ENCODE measurements at regions not wholly inside any gene's neighbourhood (a gene's known extent, or its start where the extent isn't known, plus 50 kb on each side); places are given as distances from the start of the nearest gene placed in this dataset.

GRCh38 chr5:56739990-56740389, 75.4 kb upstream of the MAP3K1 start:
- Histone ChIP-seq H3K79me2 (ENCODE audit: control insufficient read depth, insufficient read depth, low read length) (no peaks in the 10 kb centered on the region), H3K27me3 (ENCODE audit: control insufficient read depth, extremely low read depth, insufficient read depth, low read length) (no peaks in the 10 kb centered on the region), H3K9me3 (ENCODE audit: control insufficient read depth, low read depth, low read length) (no peaks in the 10 kb centered on the region), H2AFZ (ENCODE audit: control insufficient read depth, low read length) (no peak overlapping the region), H3K36me3 (ENCODE audit: control insufficient read depth in 2 of 2, extremely low read depth in 1 of 2, insufficient read depth in 2 of 2, low read length in 2 of 2) (no peaks in the 10 kb centered on the region), H3K4me2 (ENCODE audit: control insufficient read depth, extremely low read depth, insufficient read depth, low read depth, low read length) (no peak overlapping the region), H3K9me1 (ENCODE audit: control insufficient read depth, extremely low read depth, insufficient read depth, low read length) (no peaks in the 10 kb centered on the region), H3K4me1 (ENCODE audit: control insufficient read depth, extremely low read depth, insufficient read depth, low read length) (no peaks in the 10 kb centered on the region), H4K20me1 (ENCODE audit: control insufficient read depth, extremely low read depth, insufficient read depth, low read length) (no peaks in the 10 kb centered on the region), H3K27ac (ENCODE audit: control insufficient read depth, insufficient read depth, low read length) (no peak overlapping the region), H3K9ac (ENCODE audit: control insufficient read depth, extremely low read depth, insufficient read depth, low read length) (no peak overlapping the region), H3K4me3 (ENCODE audit: control insufficient read depth in 2 of 3, extremely low read depth in 1 of 3, insufficient read depth in 2 of 3, low read depth in 1 of 3, low read length in 3 of 3) (no peak overlapping the region)
- DNase-seq (ENCODE audit: low read depth, low spot score) (no peak), FAIRE-seq (no peak)
- dilution Hi-C loops (cut with MboI; ENCODE audit: extremely low pct_ligation_motif_present, low sequenced_read_pairs), result no loop called here
- TF ChIP-seq CTCF (optimal IDR thresholded peaks at IDR 0.05 in 1 of 3, IDR thresholded peaks at IDR 0.05 in 1 of 3, conservative IDR thresholded peaks at IDR 0.05 in 1 of 3; ENCODE audit: extremely low read depth in 1 of 3, insufficient read depth in 2 of 3, low read length in 3 of 3) (no peak), EZH2 (IDR thresholded peaks at IDR 0.05; ENCODE audit: low read length) (no peak)

GRCh38 chr5:56737951-56738606, 77.3 kb upstream of the MAP3K1 start:
- dilution Hi-C loops (cut with MboI; ENCODE audit: extremely low pct_ligation_motif_present, low sequenced_read_pairs), result no loop called here
- H2AFZ ChIP-seq (ENCODE audit: control insufficient read depth, low read length), result no peak overlapping the region

More at GRCh38 chr5:56737951-56738606, 77.3 kb upstream of the MAP3K1 start:
- no peaks in the 10 kb centered on the region for H3K36me3 ChIP-seq (ENCODE audit: control insufficient read depth in 2 of 2, extremely low read depth in 1 of 2, insufficient read depth in 2 of 2, low read length in 2 of 2)
- no peak overlapping the region for H3K4me3 ChIP-seq (ENCODE audit: control insufficient read depth in 2 of 3, extremely low read depth in 1 of 3, insufficient read depth in 2 of 3, low read depth in 1 of 3, low read length in 3 of 3)
- DNase-seq (ENCODE audit: low read depth, low spot score) (no peak), FAIRE-seq (no peak)
- no peak overlapping the region for H3K9ac ChIP-seq (ENCODE audit: control insufficient read depth, extremely low read depth, insufficient read depth, low read length)
- no peaks in the 10 kb centered on the region for H3K9me1 ChIP-seq (ENCODE audit: control insufficient read depth, extremely low read depth, insufficient read depth, low read length)
- H3K79me2 ChIP-seq (ENCODE audit: control insufficient read depth, insufficient read depth, low read length), result no peaks in the 10 kb centered on the region
- H3K4me2 ChIP-seq (ENCODE audit: control insufficient read depth, extremely low read depth, insufficient read depth, low read depth, low read length), result no peak overlapping the region
- no peak overlapping the region for H3K27ac ChIP-seq (ENCODE audit: control insufficient read depth, insufficient read depth, low read length)
- H3K27me3 ChIP-seq (ENCODE audit: control insufficient read depth, extremely low read depth, insufficient read depth, low read length), result no peaks in the 10 kb centered on the region
- no peaks in the 10 kb centered on the region for H3K4me1 ChIP-seq (ENCODE audit: control insufficient read depth, extremely low read depth, insufficient read depth, low read length)
- H3K9me3 ChIP-seq (ENCODE audit: control insufficient read depth, low read depth, low read length), result no peaks in the 10 kb centered on the region
- no peaks in the 10 kb centered on the region for H4K20me1 ChIP-seq (ENCODE audit: control insufficient read depth, extremely low read depth, insufficient read depth, low read length)
- TF ChIP-seq EZH2 (IDR thresholded peaks at IDR 0.05; ENCODE audit: low read length) (no peak), CTCF (optimal IDR thresholded peaks at IDR 0.05 in 1 of 3, IDR thresholded peaks at IDR 0.05 in 1 of 3, conservative IDR thresholded peaks at IDR 0.05 in 1 of 3; ENCODE audit: extremely low read depth in 1 of 3, insufficient read depth in 2 of 3, low read length in 3 of 3) (no peak)
